GM10847 (cell line): ENCODE measurements at regions not wholly inside any gene's neighbourhood (a gene's known extent, or its start where the extent isn't known, plus 50 kb on each side); places are given as distances from the start of the nearest gene placed in this dataset.

Experiments used
- POLR2A ChIP-seq: IDR thresholded peaks from 2 replicates; pipeline ENCODE4 v1.6.1; 2011; ENCODE audit not compliant: insufficient read length; ENCODE audit errors: extremely low read depth

DNA sequence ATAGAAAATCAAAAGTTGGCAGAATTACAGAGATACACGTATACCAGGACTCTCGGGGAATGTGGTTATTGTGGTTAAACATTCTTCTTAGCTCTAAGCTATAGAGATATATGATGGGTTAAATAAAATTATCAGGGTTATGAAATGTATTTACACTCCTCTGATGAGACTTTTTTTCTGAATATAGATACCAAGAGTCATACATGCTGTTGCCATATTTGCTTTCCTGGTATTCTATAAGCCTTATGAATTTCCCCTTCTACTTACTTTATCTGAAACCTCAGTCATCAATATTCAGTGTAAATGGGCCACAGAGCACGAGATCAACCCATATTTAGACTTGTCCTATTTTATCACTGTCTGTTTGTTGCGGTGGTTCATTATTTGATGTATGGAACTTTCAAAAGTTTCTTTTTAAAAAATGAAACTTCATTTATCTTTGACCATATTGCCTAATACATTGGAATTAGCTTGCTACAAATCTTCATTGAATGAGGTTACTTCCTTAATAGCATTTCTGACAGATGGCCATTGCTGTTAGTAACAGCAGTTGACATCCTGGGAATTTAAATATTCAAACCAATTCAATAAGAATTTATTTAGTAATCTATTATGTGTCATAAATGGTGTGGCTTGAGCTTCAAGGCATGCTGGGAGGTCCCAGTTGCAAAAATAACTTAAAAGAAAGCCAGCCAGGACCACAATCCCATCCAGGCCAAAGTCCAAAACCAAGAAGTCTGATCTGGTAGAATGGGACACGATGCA, 393.5 kb downstream of the PCNX1 start:
- TF ChIP-seq POLR2A: no peak

DNA sequence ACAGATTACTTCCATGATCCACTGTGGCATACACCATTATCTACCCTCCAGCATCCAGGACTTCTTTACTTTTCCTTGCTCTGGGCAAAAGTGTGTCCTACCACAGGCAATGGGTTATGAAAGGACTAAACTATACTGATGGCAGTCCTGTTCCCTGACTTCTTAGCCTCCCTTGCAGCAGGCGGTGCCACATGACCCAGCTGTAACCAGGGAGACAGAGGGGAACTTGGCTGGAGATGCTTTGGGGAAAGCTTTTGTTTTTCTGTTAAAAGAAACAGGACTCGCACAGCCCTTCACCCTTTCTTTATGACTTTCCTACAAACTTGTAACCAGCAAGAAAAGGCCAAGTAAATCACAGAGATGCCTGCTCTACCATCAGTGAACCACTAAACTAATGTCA, 394.4 kb downstream of the PCNX1 start:
- no peak for TF ChIP-seq POLR2A

DNA sequence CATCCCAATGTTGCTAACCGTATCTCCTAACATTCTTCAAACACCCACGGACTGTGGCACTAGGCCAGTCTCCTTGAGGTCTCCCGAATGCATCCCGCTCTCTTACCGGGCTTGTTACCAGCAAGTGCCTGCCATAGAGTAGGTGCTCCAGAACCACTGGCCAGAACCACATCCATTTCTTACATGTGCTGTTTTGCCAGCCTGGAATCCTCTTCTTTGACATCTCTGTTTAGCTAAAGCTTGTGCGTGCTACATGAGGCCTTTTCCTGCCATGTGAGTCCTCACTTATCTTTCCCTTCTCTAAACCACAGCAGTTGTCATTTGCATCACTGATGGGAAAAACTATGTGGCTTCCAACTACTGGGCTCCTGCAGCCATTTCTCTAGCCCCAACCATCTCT, 397.4 kb downstream of the PCNX1 start:
- TF ChIP-seq POLR2A: no peak

DNA sequence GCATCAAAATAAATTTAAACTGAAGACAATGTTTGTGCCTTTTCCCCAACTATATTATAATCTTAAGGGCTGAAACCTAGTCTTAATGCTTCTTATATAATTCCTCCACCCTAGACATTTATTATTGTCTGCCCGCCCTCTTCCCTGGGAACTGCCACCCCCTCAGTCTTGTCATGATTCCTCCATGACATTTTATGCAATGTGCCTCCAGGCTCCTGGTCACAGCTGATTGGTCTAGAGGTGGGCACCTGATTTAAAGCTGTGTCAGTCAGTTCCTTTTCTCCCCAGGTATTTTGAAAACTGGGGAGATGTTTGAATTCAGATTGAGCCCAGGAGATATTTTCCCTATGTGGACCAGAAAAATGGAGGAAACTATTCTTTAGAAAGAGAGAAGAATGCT, 401.4 kb downstream of the PCNX1 start:
- no peak for TF ChIP-seq POLR2A

DNA sequence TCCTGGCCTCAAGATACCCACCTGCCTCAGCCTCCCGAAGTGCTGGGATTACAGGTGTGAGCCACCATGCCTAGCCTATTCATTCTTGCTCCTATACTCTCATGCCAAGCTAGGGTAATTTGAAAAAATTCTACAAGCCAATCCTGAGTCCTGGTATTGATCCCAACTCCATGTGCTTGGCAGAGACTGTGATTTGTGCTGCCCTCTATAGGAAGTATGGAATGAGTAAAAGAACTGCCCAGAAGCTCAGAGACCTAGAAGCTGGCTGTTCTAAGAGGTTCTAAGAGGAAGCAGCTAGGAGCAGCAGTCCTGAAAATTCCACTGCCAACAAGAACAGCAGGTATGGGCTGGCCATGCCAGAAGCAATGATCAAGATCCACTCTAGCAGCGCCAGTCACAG, 402.5 kb downstream of the PCNX1 start:
- no peak for TF ChIP-seq POLR2A

DNA sequence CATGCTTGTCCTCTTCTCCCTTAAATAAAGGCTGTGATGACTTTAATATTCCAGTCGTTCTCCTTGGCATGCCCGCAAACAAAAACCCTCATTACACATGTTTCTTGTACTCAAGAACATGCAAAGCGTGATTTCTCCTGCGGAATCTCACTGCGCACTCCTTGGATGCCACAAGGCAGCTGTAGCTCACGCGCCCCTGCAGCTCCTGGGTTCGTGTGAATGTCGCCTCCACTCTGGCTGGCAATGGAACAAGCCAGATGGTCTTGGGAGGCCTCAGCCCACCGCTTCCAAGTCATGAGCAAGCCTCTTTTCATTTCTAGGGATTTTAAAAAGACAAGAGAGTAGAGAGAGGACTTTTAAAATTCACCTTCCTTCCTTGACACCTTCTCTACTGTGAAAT, 403.8 kb downstream of the PCNX1 start:
- TF ChIP-seq POLR2A: no peak

DNA sequence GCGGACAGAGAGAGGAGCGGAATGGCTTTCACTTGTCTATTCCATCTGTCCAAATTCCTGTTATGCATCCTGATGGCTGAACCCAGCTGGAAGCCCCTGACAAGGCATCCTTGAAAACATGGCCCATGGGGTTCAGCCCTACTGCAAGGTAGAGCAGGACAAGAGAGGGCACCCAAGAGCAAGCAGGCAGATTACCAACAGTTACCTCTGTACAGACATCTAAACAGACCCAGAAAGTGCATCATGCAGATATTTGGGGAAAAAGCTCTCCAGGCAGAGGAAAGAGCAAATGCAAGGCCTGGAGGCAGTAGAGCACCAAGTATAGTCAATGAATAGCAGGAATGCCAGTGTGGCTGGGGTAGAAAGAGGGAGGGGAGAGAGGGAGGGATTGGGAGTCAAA, 407.5 kb downstream of the PCNX1 start:
- no peak for TF ChIP-seq POLR2A

DNA sequence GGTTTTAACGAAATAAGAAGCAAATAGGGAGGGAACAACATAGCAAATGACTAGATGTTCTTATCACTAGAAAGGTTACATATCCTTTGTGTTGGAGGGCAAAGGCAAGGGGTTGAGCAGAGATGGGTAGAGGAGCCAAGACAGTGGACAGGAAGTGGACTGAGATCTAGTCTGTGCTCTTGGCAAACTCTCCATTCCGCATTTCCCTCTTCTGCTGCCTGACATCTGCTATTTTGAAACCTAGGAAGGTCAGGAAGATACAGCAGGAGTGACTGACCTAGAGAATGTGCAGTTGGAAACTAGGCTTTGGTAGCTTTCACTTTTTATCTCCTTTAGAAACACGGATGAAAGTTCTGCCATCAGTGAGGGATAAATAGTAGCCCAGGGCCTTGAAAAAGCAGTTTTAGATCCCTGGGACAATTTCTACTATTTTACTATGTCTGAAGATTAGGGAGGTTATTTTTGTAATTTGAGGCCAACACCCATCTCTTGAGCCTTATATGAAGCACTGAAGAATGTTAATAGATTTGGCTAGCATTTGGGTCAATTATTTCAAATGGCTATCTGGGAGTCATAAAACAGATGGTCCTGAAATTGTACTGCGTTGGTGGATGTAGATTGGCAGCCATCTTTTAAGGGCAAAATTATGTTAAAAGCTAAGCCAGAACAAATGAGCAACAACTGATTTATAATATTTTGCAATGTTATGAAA, 410.3 kb downstream of the PCNX1 start:
- no peak for TF ChIP-seq POLR2A

DNA sequence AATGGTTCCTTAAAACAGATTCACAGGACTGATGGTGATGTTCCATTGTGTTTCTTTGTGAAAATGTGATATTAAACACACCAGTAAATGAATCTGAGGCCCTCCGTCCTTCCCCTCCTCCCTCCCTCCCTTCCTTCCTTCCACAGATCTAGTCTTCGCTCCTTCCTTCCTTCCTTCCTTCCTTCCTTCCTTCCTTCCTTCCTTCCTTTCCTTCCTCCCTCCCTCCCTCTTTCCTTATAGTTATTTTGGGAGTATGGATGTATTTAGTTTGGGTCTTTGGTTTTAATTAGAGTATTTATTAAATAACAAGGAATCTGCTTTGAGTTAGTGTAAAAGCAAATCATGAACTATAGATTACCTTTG, 410.8 kb downstream of the PCNX1 start:
- no peak for TF ChIP-seq POLR2A

DNA sequence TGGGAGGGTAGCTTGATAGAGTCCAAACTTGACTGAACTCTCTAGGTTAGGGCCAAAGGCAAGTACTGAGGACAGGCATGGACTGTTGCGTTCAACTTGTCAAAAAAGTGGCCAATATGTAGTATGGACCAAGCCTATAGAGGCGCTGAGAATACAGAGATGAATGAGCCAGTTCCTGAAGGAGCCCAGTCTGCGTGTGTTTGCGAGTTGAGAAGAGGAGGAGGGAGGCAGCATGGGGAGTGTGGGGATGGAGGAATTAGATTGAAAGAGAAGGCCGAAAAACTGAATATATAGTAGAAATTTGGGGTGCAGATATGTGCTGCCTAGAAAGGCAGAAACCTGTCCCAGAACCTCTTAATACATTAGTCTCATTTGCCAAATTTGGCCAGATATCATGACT, 412.4 kb downstream of the PCNX1 start:
- no peak for TF ChIP-seq POLR2A

DNA sequence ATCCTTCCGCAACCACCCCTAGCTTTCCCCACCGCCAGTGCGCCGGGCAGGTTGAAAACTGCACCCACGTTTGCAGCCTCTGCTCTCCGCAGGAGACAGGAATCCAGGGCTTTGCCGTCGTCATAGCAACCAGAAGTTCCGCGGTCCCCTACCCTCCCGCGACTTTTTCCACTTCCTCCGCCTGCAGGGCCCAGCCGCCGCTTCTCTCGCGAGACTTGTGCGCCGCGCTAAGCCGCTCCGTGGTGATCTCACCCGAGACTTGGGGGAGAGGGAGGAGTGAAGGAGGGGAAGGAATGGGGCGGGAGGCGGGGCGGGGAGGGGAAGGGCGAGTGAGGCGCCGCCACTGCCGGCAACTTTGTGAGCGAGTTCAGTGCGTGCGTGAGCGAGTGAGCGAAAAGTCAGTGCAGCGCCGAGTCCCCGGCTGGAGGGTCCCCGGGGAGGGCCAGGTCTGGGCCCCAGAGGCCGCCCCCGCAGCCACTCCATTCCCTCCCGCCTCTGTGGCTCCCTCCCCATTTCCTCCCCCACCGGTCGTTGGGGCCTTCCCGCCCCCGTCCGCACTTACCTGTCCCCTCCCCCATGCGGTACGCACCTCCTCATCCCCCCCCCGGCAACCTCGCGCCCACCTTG, 413.0 kb downstream of the PCNX1 start, which contains the start of gene SIPA1L1:
SIPA1L1 (plus strand) TSS at position 370 of the 627 bp plus-strand sequence.
- TF ChIP-seq POLR2A: peak; percentile 90

DNA sequence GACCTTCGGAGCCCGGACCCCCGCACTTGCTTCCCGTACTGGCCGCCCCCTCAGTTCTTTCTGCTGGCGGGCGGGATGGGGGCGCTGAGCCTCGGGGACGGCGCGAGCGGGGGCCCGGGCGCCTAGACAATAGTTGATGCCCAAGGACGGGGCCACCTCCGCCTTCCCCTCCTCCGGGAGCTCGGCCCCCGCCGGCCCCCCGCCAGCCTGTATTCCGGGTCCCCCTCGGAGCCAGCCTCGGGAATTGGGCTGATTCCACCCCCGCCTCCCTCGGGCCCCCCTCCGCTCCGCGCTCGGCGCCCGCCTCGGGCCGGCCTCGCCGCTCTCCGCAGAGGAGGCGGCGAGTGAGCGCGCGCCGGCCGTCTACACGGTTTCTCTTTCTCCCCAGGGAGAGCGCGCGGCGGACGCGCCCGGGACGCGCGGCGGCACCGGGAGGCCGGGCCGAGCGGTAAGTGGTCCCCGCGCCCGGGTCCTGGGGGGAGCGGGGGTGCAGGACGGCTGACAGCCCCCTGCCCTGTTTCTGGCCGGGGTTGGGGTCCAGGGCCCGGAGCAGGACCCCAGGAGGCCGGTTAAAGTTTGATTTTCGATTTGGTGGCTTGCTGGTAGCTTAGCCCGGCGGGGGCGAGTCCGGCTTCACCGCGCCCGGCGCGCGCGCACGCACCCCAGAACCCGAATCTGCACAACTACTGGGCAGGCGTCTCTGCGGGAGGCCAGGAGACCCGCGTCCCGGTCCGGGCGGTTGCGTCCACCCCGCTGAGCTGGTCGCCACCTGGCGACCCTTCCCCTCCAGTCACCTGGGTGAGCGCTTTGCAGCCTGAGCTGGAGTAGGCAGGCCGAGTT, 413.7 kb downstream of the PCNX1 start:
- TF ChIP-seq POLR2A: peak; percentile 56

DNA sequence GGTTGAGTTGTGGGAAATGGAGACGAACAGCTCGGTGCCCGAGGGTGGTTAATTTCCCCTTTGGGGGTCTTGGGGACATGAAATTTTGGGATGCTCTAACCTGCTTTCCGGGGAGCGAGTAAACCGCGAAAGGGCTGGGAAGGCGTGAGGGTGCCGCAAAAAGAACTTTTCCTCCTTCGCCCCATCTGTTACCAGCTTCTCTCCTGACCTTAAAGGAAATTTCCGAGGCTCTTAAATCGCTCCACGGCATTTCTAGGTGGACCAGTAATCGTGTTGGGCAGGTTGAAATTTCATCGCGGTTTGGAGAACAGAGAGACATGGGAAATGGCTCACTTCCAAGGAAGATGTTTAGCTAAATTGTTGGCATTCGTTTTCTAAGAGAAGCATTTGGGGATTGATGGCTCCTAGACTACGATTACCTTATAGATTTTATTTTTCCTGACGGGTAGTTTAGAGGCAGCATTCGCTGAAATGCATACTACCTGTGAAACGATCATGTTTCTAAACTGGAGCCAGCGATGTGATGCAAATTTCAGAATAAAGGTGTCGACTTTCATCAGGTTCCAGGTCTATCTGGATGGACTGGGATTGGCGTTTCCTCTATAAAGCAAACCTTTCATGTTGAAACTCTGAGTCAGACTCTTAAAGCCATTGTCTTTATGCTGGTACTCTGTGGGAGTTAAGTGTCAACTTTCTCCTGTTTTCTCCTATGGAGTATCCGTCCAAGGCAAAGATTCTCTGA, 414.5 kb downstream of the PCNX1 start:
- no peak for TF ChIP-seq POLR2A

DNA sequence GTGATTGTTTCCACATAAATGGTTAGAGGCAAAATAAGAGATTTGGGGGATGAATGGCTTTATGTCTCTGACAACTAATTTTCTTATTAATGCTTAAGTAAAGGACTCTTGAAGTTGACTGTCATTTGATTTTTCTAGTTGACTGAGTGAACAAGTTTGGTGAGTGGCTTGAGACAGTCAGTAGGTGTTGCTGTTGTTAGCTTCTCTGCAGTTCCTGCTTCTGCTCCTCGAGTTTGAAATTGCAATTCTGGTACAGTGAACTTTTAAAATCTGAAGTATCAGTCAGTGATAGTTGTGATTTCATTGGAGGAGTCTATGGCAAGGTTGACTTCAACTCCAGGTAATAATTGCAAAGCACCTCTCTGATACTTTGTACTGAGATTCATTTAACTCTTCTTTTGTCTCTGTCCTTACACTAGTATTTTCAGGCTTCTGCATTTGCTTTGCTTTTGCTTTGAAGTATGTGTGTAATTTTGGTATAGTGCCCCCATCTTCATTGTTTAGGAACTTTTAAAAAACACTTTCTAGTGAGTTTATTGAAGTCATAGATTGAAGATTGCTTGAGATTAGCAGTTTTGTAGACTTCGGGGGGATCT, 415.5 kb downstream of the PCNX1 start:
- no peak for TF ChIP-seq POLR2A
